GM23248 (cell line): ENCODE measurements at regions not wholly inside any gene's neighbourhood (a gene's known extent, or its start where the extent isn't known, plus 50 kb on each side); places are given as distances from the start of the nearest gene placed in this dataset.

Experiments
- EZH2 ChIP-seq: fragments of 200-600 bp; sonication (generic); IDR thresholded peaks from 2 replicates; pipeline ENCODE4 v1.6.1; 2018; ENCODE audit warnings: antibody characterized with exemption, mild to moderate bottlenecking; ENCODE audit not compliant: insufficient read depth, poor library complexity, severe bottlenecking
- EZH2phosphoT487 ChIP-seq: fragments of 200-600 bp; sonication (generic); IDR thresholded peaks from 2 replicates; pipeline ENCODE4 v1.6.1; 2018; ENCODE audit warnings: antibody characterized with exemption, moderate library complexity, mild to moderate bottlenecking, low read depth; ENCODE audit not compliant: insufficient read depth

GRCh38 chr11:104260456-104260855 lies 96.5 kb upstream of the PDGFD start:
- no peak for TF ChIP-seq EZH2
- TF ChIP-seq EZH2phosphoT487 = no peak
